Suppressor macrophage treated with lipopolysaccharide for 4 hours (primary cell): ENCODE measurements at regions not wholly inside any gene's neighbourhood (a gene's known extent, or its start where the extent isn't known, plus 50 kb on each side); places are given as distances from the start of the nearest gene placed in this dataset.

ENCODE experiments used
- DNase-seq: peaks from one replicate; pipeline ENCODE4 v3.0.0-alpha.2; 2020

- no peak for DNase-seq
These were observed 163.3 kb upstream of the RAD23B start for GRCh38 chr9:107119735-107120134.

DNA sequence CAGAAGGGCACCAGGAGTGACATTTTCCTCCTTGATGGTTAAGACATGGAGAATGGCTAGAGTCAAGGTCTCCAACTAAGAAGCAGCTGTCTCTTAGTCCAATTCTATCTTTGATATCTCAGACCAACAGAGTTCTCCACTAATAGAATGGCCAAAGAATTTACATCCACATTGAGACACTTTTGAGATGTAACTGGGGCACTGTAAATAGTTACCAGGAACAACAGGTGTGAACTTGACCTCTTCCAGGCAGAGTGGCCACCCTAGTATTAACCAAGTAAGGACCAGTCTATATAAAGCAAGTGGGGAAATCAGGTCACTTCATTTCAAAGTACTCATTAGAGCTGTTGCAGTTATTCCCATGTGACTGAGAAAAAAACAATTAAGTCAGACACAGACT lies 159.7 kb upstream of the RAD23B start:
- no peak for DNase-seq

- DNase-seq, result no peak
These were observed 155.5 kb upstream of the RAD23B start for GRCh38 chr9:107127608-107128007.

DNA sequence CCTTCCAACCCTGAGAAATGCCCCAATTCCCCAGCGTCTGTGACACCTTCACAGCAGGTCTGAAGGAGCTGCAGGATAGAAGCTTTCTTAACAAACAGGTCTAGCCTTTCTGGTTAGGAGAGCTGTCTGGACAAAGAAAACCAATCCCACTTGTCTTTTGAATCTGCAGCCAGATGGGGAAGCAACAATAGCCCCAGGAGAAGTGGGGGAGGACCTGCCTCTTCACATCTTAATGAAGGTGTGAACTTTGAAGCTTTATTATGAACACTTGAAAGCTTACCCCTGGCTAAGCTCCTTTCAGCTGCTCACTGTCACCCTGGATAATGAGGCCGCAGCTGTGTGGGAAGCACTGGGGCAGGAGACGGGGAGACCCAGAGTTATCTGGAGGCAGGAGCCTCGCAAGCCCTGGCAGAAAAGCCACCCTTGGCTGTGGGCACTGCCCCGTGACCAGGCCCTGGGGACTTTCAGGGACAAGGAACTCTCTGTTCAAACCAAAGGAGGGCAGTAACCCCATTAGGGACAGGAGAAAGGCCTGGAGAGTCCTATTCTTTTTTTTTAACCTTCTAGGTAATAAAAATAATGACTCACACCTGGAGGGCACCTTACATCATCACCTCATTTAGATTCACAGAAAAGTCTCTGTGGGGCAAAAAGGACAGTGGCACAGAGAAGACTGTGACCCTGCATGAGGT lies 151.8 kb upstream of the RAD23B start:
- DNase-seq, result no peak

DNA sequence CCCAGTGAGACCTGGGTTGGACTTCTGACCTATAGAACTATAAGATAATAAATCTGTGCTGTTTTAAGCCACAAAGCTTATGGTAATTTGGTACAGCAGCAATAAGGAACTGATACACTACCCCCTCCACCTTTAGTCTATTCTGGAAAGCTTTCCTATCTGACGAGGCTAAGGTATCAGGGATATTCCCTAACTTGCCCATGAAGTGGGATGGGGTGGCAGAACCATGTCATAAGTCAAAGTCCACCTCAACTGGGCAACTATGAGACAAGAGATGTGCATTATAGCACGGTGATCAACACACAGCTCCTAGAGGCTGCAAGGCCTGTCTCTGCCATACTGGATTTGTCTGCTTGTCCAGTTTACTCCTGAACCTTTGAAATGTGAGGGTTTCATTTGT lies 146.8 kb upstream of the RAD23B start:
- no peak for DNase-seq

GRCh38 chr9:107137495-107138202 lies 145.4 kb upstream of the RAD23B start:
- peak; percentile 57 for DNase-seq

- no peak for DNase-seq
These were observed 144.7 kb upstream of the RAD23B start for GRCh38 chr9:107138261-107138992.

DNA sequence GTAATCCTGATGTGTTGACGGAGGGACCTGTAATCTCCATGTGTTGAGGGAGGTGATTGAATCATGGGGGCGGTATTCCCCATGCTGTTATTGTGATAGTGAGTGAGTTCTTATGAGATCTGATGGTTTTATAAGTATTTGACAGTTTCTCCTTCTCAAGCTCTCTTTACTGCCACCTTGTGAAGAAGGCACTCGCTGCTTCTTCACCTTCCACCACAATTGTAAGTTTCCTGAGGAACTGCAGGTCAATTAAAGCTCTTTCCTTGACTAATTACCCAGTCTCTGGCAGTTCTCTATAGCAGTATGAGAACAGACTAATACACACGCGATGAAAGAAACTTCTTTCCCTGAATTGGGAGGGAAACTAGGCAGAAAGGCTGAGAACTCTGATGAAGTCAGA lies 141.1 kb upstream of the RAD23B start:
- DNase-seq, result no peak

DNA sequence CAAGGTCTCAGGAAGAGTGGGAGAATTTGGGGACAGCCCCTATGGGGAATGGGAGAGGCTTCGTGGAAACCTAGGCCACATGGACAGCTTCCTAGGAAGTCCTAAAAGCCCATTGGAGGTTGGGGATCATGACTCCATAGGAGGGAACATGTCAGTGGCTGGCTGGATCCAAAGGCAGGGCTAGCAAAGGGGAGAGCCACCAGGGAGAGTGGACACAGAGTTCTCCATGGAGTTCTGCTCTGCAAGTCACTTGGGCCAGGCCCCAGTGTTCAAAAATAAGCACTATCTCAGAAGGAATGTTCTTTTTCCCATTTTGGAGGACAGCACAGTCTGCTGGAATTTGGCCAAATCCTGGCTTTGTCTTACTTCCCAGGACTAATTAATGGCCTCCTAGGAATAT lies 140.6 kb upstream of the RAD23B start:
- DNase-seq, result no peak

DNA sequence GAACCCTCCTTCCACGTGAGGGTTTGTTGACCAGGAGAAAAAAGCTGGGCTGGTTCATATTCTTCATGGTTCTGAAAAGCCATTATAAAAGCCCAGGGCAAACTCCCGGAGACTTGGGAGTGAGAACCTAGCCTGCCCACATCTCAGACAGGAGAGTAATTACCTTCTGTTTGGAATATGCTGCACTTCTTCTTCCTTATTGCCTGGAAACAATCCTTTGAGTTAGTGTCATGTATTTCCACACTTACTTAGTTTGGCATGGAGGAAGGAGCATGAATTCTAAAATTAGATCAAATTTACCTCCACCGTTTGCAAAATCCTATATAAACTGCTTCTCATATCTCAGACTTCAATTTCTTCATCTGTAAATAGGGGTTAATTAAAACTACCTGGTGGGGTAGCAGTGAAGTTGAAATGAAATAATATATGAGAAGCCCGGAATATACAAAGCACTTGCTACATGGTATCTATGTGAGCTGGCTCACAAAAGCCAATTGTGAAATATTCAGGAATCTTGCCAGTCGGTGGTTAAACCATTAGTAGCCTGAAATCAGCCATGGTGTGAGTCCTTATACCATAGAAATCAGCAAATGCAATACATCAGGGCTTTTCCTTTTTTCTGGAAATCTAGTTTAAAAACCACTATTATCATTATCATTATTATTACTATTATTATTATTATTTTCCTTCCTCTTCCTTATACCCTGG lies 140.0 kb upstream of the RAD23B start:
- no peak for DNase-seq

DNA sequence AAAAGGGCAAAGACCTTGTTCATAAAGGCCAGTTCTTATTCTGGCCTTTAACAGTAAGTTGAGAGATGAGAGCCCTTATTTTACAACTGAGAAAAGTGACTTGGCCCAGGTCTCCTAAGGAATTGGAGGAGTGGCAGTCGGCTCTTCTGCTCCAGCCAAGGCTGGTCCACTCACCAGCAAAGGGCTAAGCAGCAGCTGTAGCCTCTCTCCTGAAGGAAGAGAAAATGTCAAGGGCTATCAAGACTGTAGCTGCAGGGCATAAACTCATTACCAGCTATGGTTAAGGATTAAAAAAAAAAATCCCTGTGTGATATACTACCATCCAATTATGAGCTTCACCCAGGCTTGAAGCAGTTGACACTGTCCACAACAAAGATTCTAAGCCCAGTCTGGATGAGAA lies 138.6 kb upstream of the RAD23B start:
- DNase-seq, result no peak

DNA sequence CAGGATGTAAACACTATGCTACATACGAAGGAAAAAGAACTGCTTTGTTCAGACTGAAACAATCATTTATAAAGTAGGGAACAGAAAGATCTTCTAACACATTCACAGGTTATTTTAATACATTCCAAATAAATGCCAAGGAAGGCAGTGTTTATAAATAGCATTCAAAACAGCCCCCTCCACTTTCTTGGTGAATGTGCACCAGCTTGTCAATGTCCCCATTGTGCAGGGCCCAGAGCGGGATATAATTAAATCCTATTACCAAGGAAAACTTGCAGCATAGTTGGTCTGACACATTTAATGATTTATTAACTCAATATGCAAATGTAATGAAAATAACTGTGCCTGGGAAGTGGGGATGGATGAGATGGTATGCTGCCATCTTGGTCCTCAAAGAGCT lies 135.9 kb upstream of the RAD23B start:
- no peak for DNase-seq

DNA sequence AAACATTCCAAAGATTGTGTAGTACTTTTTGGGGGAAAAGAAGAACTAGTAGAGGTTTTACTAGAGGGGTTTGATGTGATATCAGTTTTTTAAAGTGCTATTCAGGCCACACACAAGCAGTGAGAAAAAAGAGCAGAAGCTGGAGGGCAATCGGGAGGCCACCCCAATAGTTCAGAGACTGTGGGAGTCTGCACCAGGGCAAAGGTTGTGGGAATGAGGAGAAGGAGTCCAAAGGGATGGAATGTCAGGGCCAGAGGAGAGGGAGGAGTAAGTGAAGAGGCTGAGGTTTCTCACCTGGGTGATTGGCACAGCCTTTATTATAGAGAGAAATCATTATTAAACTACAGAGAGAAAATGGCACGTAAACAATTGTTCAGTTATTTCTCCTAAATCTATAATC lies 134.9 kb upstream of the RAD23B start:
- DNase-seq, result no peak

DNA sequence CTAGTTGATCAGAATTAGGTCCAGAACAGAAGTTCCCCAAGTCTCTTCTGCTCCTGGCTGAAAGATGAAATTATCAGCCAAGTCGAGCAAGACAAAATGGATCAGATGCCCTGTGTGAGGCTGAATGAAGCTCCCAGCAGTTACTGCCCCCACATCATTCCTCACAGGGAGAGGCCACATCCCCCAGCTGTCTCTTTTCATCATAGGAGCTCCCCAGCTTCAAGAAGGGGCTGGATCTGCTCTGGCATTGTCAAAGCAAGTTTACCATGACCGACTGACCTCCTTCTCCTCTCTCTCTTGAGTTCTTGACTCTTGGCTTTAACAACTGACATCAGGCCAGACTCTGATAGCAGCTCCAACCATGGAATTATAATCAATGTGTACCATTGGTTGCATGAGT lies 133.3 kb upstream of the RAD23B start:
- DNase-seq, result no peak

DNA sequence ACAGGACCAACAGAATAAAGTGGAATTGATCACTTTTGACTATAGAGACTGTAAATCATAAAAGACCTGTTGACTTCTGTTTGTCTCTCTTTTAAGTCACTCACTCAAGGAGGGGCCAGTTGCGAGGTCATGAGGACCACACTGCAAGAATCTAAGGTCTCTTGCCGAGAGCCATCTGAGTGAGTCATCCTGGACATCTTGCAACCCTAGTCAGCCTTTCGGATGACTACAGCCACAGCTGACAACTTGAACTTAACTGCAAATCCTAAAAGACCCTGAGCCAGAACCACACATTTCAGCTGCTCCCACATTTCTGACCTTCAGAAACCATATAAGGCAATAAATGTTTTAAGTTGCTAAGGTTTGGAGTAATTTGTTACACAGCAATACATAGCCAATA lies 129.7 kb upstream of the RAD23B start:
- no peak for DNase-seq

DNA sequence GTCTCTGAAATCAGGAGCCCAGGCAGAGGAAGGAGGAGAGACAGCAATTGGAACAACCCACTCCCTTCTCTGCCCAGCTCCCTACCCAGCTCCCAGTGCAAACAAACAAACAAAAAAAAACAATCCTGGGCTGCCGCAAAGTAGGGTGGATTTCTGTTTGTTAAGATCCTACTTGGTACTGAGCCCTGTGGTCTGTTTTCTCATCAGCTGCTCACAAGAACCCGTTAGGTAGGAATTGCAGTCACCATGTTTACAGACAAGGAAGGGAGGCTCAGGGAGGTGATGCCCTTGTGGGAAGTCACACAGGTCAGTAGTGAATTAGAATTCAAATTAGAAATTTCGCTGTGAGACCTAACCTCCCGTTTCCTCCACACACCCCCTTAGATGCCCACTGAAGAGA lies 128.8 kb upstream of the RAD23B start:
- DNase-seq, result no peak

GRCh38 chr9:107154766-107155165 lies 128.3 kb upstream of the RAD23B start:
- DNase-seq, result no peak

- no peak for DNase-seq
These were observed 127.7 kb upstream of the RAD23B start for GRCh38 chr9:107155244-107155817.

GRCh38 chr9:107158321-107158720 lies 124.8 kb upstream of the RAD23B start:
- no peak for DNase-seq

DNA sequence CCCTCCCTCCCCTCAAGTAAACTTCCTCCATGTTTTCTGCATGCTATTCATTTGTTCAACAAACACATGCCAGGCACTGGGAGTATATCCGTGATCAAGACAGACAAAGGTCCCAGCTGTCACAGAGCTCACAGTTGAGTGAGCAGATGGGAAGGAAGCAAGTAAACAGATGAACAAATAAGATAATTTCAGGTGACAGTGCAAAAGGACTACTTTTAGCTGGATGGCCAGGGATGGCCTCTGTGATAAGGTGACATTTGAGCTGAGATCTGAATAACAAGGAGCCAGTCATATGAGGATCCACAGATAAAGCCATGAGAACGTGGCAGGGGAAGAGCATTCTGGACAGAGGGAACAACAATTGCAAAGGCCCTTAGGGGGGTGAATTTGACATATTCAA lies 121.7 kb upstream of the RAD23B start:
- no peak for DNase-seq

DNA sequence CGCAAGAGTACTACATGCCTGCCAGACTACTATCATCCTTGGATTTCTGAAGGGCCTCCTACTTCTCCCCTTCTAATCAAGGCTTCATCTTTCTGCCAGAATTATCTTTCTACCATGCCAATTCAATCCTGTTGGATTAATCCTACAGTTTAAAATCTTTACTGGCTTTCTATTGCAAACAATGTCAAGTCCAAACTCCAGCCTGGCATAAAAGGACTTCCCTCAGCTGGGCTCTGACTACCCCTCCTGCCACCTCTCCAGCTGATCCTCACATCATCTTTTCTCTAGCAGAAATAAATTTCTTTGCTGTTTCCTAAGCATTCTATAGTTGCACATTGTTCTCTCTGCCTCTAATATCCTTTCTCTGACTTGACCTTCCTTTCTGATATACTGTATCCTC lies 119.7 kb upstream of the RAD23B start:
- DNase-seq, result no peak

DNA sequence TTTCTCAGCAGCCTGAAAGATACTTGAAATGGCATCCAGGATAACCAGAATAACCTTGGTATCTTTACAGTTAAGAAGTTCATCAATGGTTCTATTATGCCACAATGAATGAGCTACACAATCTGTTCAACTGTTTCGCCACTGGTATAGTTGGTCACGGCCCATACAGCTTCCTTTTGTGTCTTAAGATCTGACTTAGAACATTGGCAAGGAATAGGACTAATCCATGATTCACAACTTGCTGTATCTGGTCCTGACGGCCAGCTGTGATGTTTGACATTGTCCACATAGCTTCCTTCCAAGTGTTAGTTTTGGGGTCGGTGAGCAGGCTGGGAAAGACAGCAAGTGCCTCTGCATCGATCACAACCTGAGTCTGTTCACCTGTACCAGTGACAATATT lies 113.3 kb upstream of the RAD23B start:
- no peak for DNase-seq

GRCh38 chr9:107170801-107171200 lies 112.3 kb upstream of the RAD23B start:
- DNase-seq, result no peak
